Lower leg skin (tissue), 3 donors: ENCODE measurements at regions not wholly inside any gene's neighbourhood (a gene's known extent, or its start where the extent isn't known, plus 50 kb on each side); places are given as distances from the start of the nearest gene placed in this dataset.

Source experiments
- CTCF ChIP-seq, 3 donors: fragments of 450-650 bp; IDR thresholded peaks; one replicate each; pipeline ENCODE4 v1.5.1; 2016; ENCODE audit warnings: antibody characterized with exemption in 3 of 3, mild to moderate bottlenecking in 3 of 3, moderate library complexity in 2 of 3
- POLR2A ChIP-seq, 2 donors: fragments of 450-650 bp; IDR thresholded peaks; one replicate each; pipeline ENCODE4 v1.6.1; 2016 to 2017; ENCODE audit warnings: antibody characterized with exemption in 2 of 2, mild to moderate bottlenecking in 1 of 2, moderate library complexity in 1 of 2

- no peak for TF ChIP-seq CTCF (IDR thresholded peaks at IDR 0.05)
- no peak for TF ChIP-seq POLR2A (IDR thresholded peaks at IDR 0.05)
Observed at GRCh38 chr5:14006823-14007520, 62.5 kb upstream of the DNAH5 start.
